ENCODE measurements at regions not wholly inside any gene's neighbourhood (a gene's known extent, or its start where the extent isn't known, plus 50 kb on each side); places are given as distances from the start of the nearest gene placed in this dataset.

DNA sequence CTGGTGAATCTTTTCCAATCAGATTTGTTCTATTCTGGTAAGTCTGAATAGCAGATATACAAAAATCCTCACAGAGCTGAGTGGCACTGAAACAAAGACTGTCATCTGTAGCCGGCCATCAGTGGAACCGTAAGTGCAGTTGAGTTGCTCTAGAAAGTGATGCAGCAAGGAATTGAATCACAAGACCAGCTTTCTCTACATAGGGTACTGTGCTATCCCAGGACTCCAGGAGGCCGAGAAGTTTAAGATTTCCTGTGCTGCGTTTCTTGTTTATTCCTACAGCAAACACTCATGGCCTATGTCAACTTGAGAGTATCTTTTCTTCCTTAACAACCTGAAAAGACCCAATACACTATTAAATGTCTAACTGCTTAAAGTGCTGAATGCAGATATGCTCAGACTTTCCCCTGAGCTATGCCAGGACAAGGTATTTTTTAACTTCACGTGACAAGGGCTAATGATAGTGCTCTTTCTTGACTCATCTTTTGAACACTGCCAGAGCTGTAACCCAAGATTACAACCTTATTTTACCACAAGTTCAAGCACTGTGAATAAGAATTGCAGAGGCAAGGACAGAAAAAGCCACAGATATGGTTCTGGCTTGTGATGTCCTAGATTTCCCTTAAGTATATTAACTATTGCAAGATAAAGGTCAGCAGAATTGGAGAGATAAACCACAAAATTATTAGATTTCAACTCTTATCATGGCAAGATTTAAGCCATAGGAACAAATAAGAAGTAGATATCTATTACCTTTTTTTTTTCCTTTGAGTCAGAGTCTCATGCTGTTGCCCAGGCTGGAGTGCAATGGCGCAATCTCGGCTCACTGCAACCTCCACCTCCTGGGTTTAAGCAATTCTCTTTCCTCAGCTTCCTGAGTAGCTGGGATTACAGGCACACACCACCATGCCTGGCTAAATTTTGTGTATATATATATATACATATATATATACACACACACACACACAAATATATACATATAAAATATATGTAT, 71.6 kb downstream of the GJA1 start:
- TF ChIP-seq, protein P1, sequence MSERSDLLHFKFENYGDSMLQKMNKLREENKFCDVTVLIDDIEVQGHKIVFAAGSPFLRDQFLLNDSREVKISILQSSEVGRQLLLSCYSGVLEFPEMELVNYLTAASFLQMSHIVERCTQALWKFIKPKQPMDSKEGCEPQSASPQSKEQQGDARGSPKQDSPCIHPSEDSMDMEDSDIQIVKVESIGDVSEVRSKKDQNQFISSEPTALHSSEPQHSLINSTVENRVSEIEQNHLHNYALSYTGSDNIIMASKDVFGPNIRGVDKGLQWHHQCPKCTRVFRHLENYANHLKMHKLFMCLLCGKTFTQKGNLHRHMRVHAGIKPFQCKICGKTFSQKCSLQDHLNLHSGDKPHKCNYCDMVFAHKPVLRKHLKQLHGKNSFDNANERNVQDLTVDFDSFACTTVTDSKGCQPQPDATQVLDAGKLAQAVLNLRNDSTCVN (tag by site-specific recombination; optimal IDR thresholded peaks at IDR 0.05): no peak
- TF ChIP-seq, protein P2, sequence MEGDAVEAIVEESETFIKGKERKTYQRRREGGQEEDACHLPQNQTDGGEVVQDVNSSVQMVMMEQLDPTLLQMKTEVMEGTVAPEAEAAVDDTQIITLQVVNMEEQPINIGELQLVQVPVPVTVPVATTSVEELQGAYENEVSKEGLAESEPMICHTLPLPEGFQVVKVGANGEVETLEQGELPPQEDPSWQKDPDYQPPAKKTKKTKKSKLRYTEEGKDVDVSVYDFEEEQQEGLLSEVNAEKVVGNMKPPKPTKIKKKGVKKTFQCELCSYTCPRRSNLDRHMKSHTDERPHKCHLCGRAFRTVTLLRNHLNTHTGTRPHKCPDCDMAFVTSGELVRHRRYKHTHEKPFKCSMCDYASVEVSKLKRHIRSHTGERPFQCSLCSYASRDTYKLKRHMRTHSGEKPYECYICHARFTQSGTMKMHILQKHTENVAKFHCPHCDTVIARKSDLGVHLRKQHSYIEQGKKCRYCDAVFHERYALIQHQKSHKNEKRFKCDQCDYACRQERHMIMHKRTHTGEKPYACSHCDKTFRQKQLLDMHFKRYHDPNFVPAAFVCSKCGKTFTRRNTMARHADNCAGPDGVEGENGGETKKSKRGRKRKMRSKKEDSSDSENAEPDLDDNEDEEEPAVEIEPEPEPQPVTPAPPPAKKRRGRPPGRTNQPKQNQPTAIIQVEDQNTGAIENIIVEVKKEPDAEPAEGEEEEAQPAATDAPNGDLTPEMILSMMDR (tag by site-specific recombination; IDR thresholded peaks at IDR 0.05): no peak
- no peak for TF ChIP-seq ZSCAN30 (tag by site-specific recombination; IDR thresholded peaks at IDR 0.05)
- TF ChIP-seq, protein P3, sequence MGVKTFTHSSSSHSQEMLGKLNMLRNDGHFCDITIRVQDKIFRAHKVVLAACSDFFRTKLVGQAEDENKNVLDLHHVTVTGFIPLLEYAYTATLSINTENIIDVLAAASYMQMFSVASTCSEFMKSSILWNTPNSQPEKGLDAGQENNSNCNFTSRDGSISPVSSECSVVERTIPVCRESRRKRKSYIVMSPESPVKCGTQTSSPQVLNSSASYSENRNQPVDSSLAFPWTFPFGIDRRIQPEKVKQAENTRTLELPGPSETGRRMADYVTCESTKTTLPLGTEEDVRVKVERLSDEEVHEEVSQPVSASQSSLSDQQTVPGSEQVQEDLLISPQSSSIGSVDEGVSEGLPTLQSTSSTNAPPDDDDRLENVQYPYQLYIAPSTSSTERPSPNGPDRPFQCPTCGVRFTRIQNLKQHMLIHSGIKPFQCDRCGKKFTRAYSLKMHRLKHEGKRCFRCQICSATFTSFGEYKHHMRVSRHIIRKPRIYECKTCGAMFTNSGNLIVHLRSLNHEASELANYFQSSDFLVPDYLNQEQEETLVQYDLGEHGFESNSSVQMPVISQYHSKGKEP (tag by site-specific recombination; IDR thresholded peaks at IDR 0.05): no peak
- TF ChIP-seq, protein P4, sequence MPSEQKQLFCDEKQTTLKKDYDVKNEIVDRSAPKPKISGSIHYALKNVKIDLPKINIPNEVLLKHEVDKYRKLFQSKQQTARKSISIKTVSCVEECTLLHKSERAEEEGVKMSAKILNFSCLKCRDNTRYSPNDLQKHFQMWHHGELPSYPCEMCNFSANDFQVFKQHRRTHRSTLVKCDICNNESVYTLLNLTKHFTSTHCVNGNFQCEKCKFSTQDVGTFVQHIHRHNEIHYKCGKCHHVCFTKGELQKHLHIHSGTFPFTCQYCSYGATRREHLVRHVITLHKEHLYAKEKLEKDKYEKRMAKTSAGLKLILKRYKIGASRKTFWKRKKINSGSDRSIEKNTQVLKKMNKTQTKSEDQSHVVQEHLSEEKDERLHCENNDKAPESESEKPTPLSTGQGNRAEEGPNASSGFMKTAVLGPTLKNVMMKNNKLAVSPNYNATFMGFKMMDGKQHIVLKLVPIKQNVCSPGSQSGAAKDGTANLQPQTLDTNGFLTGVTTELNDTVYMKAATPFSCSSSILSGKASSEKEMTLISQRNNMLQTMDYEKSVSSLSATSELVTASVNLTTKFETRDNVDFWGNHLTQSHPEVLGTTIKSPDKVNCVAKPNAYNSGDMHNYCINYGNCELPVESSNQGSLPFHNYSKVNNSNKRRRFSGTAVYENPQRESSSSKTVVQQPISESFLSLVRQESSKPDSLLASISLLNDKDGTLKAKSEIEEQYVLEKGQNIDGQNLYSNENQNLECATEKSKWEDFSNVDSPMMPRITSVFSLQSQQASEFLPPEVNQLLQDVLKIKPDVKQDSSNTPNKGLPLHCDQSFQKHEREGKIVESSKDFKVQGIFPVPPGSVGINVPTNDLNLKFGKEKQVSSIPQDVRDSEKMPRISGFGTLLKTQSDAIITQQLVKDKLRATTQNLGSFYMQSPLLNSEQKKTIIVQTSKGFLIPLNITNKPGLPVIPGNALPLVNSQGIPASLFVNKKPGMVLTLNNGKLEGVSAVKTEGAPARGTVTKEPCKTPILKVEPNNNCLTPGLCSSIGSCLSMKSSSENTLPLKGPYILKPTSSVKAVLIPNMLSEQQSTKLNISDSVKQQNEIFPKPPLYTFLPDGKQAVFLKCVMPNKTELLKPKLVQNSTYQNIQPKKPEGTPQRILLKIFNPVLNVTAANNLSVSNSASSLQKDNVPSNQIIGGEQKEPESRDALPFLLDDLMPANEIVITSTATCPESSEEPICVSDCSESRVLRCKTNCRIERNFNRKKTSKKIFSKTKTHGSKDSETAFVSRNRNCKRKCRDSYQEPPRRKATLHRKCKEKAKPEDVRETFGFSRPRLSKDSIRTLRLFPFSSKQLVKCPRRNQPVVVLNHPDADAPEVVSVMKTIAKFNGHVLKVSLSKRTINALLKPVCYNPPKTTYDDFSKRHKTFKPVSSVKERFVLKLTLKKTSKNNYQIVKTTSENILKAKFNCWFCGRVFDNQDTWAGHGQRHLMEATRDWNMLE (tag by site-specific recombination; conservative IDR thresholded peaks at IDR 0.05; ENCODE audit: low read depth): no peak
- TF ChIP-seq ZNF621 (tag by site-specific recombination; IDR thresholded peaks at IDR 0.05): no peak
- TF ChIP-seq MYNN (tag by site-specific recombination; IDR thresholded peaks at IDR 0.05; ENCODE audit: borderline replicate concordance): no peak
- TF ChIP-seq HOXA7 (CRISPR knock-in tag; IDR thresholded peaks at IDR 0.05; ENCODE audit: borderline replicate concordance): no peak
- TF ChIP-seq ZNF510 (tag by site-specific recombination; IDR thresholded peaks at IDR 0.05; ENCODE audit: insufficient replicate concordance): no peak
